Ovary (tissue), 7 donors: ENCODE measurements at regions not wholly inside any gene's neighbourhood (a gene's known extent, or its start where the extent isn't known, plus 50 kb on each side); places are given as distances from the start of the nearest gene placed in this dataset.
"Not testable (repeated sequence)": the region's sequence is repeated elsewhere in the genome, so short reads cannot be mapped to it uniquely, and the experiment has no call there.

Experiments used
- DNase-seq, 5 donors: peaks; one replicate each; pipeline ENCODE4 v3.0.0-alpha.2; 2019 to 2020
- H3K27ac ChIP-seq, 2 donors: fragments of 200-600 bp; one replicate each; pipeline versions ENCODE4 v1.5.1 to v1.8.0; 2019 to 2022
- H3K27me3 ChIP-seq: fragments of 200-600 bp; one replicate; pipeline ENCODE4 v1.8.0; 2022
- H3K36me3 ChIP-seq: fragments of 200-600 bp; sonication (generic); one replicate; pipeline ENCODE4 v1.5.1; 2019
- H3K4me1 ChIP-seq: one replicate; pipeline ENCODE4 v1.8.1; 2013; ENCODE audit warnings: mild to moderate bottlenecking, moderate library complexity; ENCODE audit not compliant: insufficient read depth
- H3K4me3 ChIP-seq: fragments of 200-600 bp; sonication (generic); one replicate; pipeline ENCODE4 v1.5.1; 2017
- H3K9me3 ChIP-seq, 2 donors: fragments of 200-600 bp in 1 of 2; sonication (generic) in 1 of 2; one replicate each; pipeline versions ENCODE4 v1.5.1 to v1.8.1; 2013 to 2019; ENCODE audit warnings: mild to moderate bottlenecking in 1 of 2, moderate library complexity in 1 of 2
- CTCF ChIP-seq, 3 donors: fragments of 450-650 bp in 2 of 3; fragments of 200-600 bp in 1 of 3; IDR thresholded peaks; one replicate each; pipeline versions ENCODE4 v1.5.1 to v1.8.0; 2016 to 2022; ENCODE audit warnings: antibody characterized with exemption in 3 of 3, mild to moderate bottlenecking in 1 of 3
- EP300 ChIP-seq: sonication (generic); formaldehyde crosslinking; IDR thresholded peaks from one replicate; pipeline ENCODE4 v1.6.1; 2017; ENCODE audit warnings: antibody characterized with exemption
- POLR2A ChIP-seq: fragments of 450-650 bp; IDR thresholded peaks from one replicate; pipeline ENCODE4 v1.6.1; 2017; ENCODE audit warnings: antibody characterized with exemption, mild to moderate bottlenecking, moderate library complexity
- WGBS, 3 donors: extraction: QIAGEN DNeasy Blood & Tissue Kit in 1 of 3; methylation state at CpG; one replicate each; pipeline versions ENCODE4 v1.1.5 to v1.1.7; 2013 to 2017; 5-methylcytosine and 5-hydroxymethylcytosine counted together
- intact Hi-C, 4 donors: fragments of 100-400 bp; cut with DNase I; formaldehyde crosslinking; loops; one replicate each; pipeline versions ENCODE4 v1.11.0 to v1.15.1; 2022 to 2023
- donor health status: DM: no; HTN: no; CAD: no; lungs with moderate emphysema.
- donor health status: DM: no; HTN: no; CAD: no.
- donor health status: Bipolar disorder and iron deficiency.
- donor health status: DM: no; HTN: no; CAD: no.
- donor health status: DM: yes; HTN: yes; CAD: no.

- no peaks in the 10 kb centered on the region for H3K36me3 ChIP-seq
- WGBS, 3 donors = 63 to 69% (median 68%) methylated on average over 4 of the region's 4 CpGs
Measured at GRCh38 chr2:88933091-88933490, 241.6 kb downstream of the RPIA start.

GRCh38 chr2:88933980-88934379 is 242.5 kb downstream of the RPIA start:
- Histone ChIP-seq H3K36me3 (no peaks in the 10 kb centered on the region), H3K27ac (no peak overlapping the region), H3K4me1 (no peaks in the 10 kb centered on the region), H3K4me3 (no peak overlapping the region), H3K27me3 (no peaks in the 10 kb centered on the region), H3K9me3 (no peaks in the 10 kb centered on the region)
- DNase-seq = no peak
- intact Hi-C loops = no loop called here
- TF ChIP-seq POLR2A (no peak), CTCF (IDR thresholded peaks at IDR 0.05) (no peak), EP300 (no peak)
- 4 to 11% (median 9%) methylated on average over 1 of the region's 1 CpG for WGBS, 3 donors

More at GRCh38 chr2:88933091-88933490, 241.6 kb downstream of the RPIA start:
- Histone ChIP-seq H3K4me3 (no peak overlapping the region), H3K4me1 (no peaks in the 10 kb centered on the region), H3K27me3 (no peaks in the 10 kb centered on the region), H3K9me3 (no peaks in the 10 kb centered on the region), H3K27ac (no peak overlapping the region)
- no peak for TF ChIP-seq POLR2A
- TF ChIP-seq CTCF (IDR thresholded peaks at IDR 0.05) = no peak
- TF ChIP-seq EP300 = no peak
- no peak for DNase-seq
- intact Hi-C loops = no loop called here

- 29 to 51% (median 34%) methylated on average over 2 of the region's 2 CpGs for WGBS, 3 donors
- DNase-seq, intact Hi-C loops, H3K4me3 ChIP-seq, H3K4me1 ChIP-seq, H3K27ac ChIP-seq, H3K9me3 ChIP-seq, H3K27me3 ChIP-seq, H3K36me3 ChIP-seq: not testable (repeated sequence)
Measured at GRCh38 chr2:88941178-88941577, 249.7 kb downstream of the RPIA start.

GRCh38 chr2:88942798-88943197 is 251.3 kb downstream of the RPIA start:
- 63 to 69% (median 68%) methylated on average over 2 of the region's 2 CpGs for WGBS, 3 donors
- no peak overlapping the region for H3K4me3 ChIP-seq
- H3K4me1 ChIP-seq = no peaks in the 10 kb centered on the region
- no peaks in the 10 kb centered on the region for H3K27me3 ChIP-seq
- no peaks in the 10 kb centered on the region for H3K36me3 ChIP-seq
- H3K9me3 ChIP-seq = no peaks in the 10 kb centered on the region
- DNase-seq = no peak
- no peak overlapping the region for H3K27ac ChIP-seq
- intact Hi-C loops = no loop called here
- TF ChIP-seq POLR2A (no peak), EP300 (no peak), CTCF (IDR thresholded peaks at IDR 0.05) (no peak)

GRCh38 chr2:88949336-88949735 is 257.9 kb downstream of the RPIA start:
- intact Hi-C loops = no loop called here
- no peak for TF ChIP-seq EP300
- TF ChIP-seq POLR2A = no peak
- no peak for TF ChIP-seq CTCF (IDR thresholded peaks at IDR 0.05)
- H3K4me1 ChIP-seq = no peaks in the 10 kb centered on the region
- no peaks in the 10 kb centered on the region for H3K9me3 ChIP-seq
- no peak overlapping the region for H3K4me3 ChIP-seq
- H3K36me3 ChIP-seq = no peaks in the 10 kb centered on the region
- H3K27ac ChIP-seq = no peak overlapping the region
- no peak for DNase-seq
- no peaks in the 10 kb centered on the region for H3K27me3 ChIP-seq
